C4-2B (cell line): ENCODE measurements at regions not wholly inside any gene's neighbourhood (a gene's known extent, or its start where the extent isn't known, plus 50 kb on each side); places are given as distances from the start of the nearest gene placed in this dataset.

ENCODE experiments used
- ZFX ChIP-seq: fragments of 450-650 bp; IDR thresholded peaks from 2 replicates; pipeline ENCODE4 v1.6.1; 2017
- TF ChIP-seq, protein P1 (sequence below): fragments of 450-650 bp; conservative IDR thresholded peaks from 2 replicates; pipeline ENCODE4 v1.5.1; 2017; ENCODE audit warnings: mild to moderate bottlenecking

DNA sequence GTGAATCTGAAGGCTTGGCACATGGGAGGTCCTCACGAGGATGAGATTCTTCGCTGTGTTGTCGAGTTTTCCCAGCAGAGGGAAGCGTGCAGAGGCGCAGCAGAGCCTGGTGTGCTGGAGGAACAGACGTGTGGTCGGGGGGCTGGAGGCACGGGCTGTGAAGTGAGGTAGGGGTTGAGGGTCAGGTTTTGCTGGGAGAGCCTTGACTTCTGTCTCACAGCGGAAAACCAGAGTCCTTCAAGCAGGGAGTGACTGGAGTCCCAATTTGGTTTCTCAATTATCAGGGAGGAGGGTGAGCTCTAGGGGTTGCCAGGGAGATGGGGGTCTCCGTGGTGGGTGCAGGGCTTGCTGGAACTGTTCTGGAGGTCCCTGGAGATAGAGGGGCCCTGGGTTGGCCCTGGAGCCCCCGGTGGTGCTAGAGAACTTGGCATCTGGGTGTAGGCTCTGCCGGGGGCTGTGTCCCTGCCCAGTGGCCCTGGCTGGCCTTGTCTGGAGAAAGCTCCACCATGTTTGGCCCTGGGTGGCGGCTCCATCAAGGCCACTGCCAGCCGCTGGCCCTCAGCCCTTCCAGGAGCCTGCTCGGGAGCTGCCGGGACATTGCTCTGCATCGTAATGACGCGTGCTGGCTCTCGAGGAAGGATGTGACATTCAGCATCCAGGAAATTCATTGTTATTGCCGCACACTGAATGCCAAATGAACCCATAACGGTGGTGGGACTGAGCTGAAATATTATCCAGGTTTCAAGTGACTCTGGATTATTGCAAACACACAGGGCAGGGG is 215.7 kb downstream of the KIF26A start:
- TF ChIP-seq, protein P1, sequence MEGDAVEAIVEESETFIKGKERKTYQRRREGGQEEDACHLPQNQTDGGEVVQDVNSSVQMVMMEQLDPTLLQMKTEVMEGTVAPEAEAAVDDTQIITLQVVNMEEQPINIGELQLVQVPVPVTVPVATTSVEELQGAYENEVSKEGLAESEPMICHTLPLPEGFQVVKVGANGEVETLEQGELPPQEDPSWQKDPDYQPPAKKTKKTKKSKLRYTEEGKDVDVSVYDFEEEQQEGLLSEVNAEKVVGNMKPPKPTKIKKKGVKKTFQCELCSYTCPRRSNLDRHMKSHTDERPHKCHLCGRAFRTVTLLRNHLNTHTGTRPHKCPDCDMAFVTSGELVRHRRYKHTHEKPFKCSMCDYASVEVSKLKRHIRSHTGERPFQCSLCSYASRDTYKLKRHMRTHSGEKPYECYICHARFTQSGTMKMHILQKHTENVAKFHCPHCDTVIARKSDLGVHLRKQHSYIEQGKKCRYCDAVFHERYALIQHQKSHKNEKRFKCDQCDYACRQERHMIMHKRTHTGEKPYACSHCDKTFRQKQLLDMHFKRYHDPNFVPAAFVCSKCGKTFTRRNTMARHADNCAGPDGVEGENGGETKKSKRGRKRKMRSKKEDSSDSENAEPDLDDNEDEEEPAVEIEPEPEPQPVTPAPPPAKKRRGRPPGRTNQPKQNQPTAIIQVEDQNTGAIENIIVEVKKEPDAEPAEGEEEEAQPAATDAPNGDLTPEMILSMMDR = no peak
- TF ChIP-seq ZFX = no peak
